ENCODE measurements at regions not wholly inside any gene's neighbourhood (a gene's known extent, or its start where the extent isn't known, plus 50 kb on each side); places are given as distances from the start of the nearest gene placed in this dataset.

GRCh38 chr2:14982790-14983189 lies 350.3 kb downstream of the LRATD1 start:
- TF ChIP-seq NRF1 (IDR thresholded peaks at IDR 0.05; ENCODE audit: low read depth, low read length) (no peak), GATA2 (CRISPR knock-in tag; IDR thresholded peaks at IDR 0.05) (no peak), EP300 (IDR thresholded peaks at IDR 0.05; ENCODE audit: borderline replicate concordance in 1 of 2, low read depth in 1 of 2, low read length in 1 of 2) (no peak), CHD2 (IDR thresholded peaks at IDR 0.05; ENCODE audit: low read length, partially characterized antibody) (no peak), PBX3 (IDR thresholded peaks at IDR 0.05) (no peak), RAD21 (IDR thresholded peaks at IDR 0.05; ENCODE audit: low read length) (no peak)
- TF ChIP-seq, protein P1, sequence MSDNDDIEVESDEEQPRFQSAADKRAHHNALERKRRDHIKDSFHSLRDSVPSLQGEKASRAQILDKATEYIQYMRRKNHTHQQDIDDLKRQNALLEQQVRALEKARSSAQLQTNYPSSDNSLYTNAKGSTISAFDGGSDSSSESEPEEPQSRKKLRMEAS (IDR thresholded peaks at IDR 0.05; ENCODE audit: low read depth): no peak
- TF ChIP-seq, protein P2, sequence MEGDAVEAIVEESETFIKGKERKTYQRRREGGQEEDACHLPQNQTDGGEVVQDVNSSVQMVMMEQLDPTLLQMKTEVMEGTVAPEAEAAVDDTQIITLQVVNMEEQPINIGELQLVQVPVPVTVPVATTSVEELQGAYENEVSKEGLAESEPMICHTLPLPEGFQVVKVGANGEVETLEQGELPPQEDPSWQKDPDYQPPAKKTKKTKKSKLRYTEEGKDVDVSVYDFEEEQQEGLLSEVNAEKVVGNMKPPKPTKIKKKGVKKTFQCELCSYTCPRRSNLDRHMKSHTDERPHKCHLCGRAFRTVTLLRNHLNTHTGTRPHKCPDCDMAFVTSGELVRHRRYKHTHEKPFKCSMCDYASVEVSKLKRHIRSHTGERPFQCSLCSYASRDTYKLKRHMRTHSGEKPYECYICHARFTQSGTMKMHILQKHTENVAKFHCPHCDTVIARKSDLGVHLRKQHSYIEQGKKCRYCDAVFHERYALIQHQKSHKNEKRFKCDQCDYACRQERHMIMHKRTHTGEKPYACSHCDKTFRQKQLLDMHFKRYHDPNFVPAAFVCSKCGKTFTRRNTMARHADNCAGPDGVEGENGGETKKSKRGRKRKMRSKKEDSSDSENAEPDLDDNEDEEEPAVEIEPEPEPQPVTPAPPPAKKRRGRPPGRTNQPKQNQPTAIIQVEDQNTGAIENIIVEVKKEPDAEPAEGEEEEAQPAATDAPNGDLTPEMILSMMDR (IDR thresholded peaks at IDR 0.05): no peak

All from SK-N-SH (cell line).